Endodermal cell (in vitro differentiated cells): ENCODE measurements at regions not wholly inside any gene's neighbourhood (a gene's known extent, or its start where the extent isn't known, plus 50 kb on each side); places are given as distances from the start of the nearest gene placed in this dataset.

Experiments
- DNase-seq: peaks from one replicate; pipeline ENCODE4 v3.0.0-alpha.2; 2017
- H3K27ac ChIP-seq: 2 replicates; pipeline ENCODE4 v1.5.1; 2013; ENCODE audit warnings: mild to moderate bottlenecking, low read depth, low read length, moderate library complexity
- H3K27me3 ChIP-seq: 2 replicates; pipeline ENCODE4 v1.6.1; 2013; ENCODE audit warnings: mild to moderate bottlenecking, low read length, moderate library complexity; ENCODE audit not compliant: insufficient read depth, control insufficient read depth, poor library complexity, severe bottlenecking
- H3K36me3 ChIP-seq: 2 replicates; pipeline ENCODE4 v1.7.0; 2013; ENCODE audit warnings: mild to moderate bottlenecking, low read length, moderate library complexity; ENCODE audit not compliant: control insufficient read depth, insufficient read depth
- H3K4me1 ChIP-seq: one replicate; pipeline ENCODE4 v1.7.0; 2013; ENCODE audit warnings: low read length; ENCODE audit not compliant: control insufficient read depth, insufficient read depth
- H3K4me3 ChIP-seq: 2 replicates; pipeline ENCODE4 v1.5.1; 2013; ENCODE audit warnings: mild to moderate bottlenecking, low read length, moderate library complexity
- H3K9ac ChIP-seq: 2 replicates; pipeline ENCODE4 v1.6.1; 2013; ENCODE audit warnings: mild to moderate bottlenecking, low read length, moderate library complexity; ENCODE audit not compliant: poor library complexity, severe bottlenecking; ENCODE audit errors: extremely low read depth
- H3K9me3 ChIP-seq: 2 replicates; pipeline ENCODE4 v1.6.1; 2013; ENCODE audit warnings: mild to moderate bottlenecking, low read length, moderate library complexity; ENCODE audit not compliant: control insufficient read depth
- H3K27ac Mint-ChIP-seq: 2 replicates; pipeline ENCODE4 v1.8.0; 2020; ENCODE audit warnings: mixed read lengths
- H3K27me3 Mint-ChIP-seq: 2 replicates; pipeline ENCODE4 v1.8.0; 2021; ENCODE audit warnings: mild to moderate bottlenecking, mixed read lengths; ENCODE audit not compliant: insufficient read depth
- H3K36me3 Mint-ChIP-seq: 2 replicates; pipeline ENCODE4 v1.8.0; 2020; ENCODE audit warnings: low read depth, mixed read lengths
- H3K4me1 Mint-ChIP-seq: 2 replicates; pipeline ENCODE4 v1.8.0; 2020; ENCODE audit warnings: mixed read lengths
- H3K4me3 Mint-ChIP-seq: 2 replicates; pipeline ENCODE4 v1.8.0; 2020; ENCODE audit warnings: mild to moderate bottlenecking, moderate library complexity, mixed read lengths
- H3K9me3 Mint-ChIP-seq: 2 replicates; pipeline ENCODE4 v1.8.0; 2020; ENCODE audit warnings: mild to moderate bottlenecking, mixed read lengths
- WGBS, 2 experiments: methylation state at CpG; one replicate each; pipeline versions ENCODE4 v1.1.5 to v1.1.7; 2013; ENCODE audit warnings: missing lambda C conversion rate in 2 of 2, mixed read lengths in 1 of 2; ENCODE audit not compliant: insufficient coverage in 1 of 2, insufficient read length in 1 of 2; 5-methylcytosine and 5-hydroxymethylcytosine counted together
- TF ChIP-seq, protein P1 (sequence below): fragments of 200-600 bp; sonication (generic); conservative IDR thresholded peaks from 2 replicates; pipeline ENCODE4 v1.5.0; 2021; ENCODE audit warnings: antibody characterized with exemption, mild to moderate bottlenecking

DNA sequence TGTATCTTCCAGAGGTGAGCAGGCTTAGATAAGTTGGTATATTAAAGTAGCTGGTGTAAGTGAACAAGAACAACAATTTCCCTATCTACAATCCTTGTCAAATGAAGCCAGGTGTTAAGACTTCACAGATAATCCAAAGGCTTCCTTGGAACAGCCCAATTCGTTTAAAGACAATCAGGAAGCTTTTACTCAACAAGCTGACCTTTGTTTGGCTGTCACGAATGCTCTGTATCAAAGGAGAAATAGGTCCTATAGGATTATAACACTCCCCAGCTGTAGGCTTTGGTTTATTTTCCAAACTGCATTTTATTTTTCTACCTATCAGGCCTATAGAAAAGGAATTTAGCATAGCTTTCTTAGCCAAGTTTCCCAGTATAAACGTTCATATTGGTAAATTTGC is 766.5 kb upstream of the GOT2 start:
- 42 to 54% methylated on average over 2 to 3 of the region's 3 CpGs for WGBS, 2 experiments
- peaks cover 3% of the 10 kb centered on the region for H3K9me3 Mint-ChIP-seq
- Histone ChIP-seq H3K4me1 (no peaks in the 10 kb centered on the region), H3K9ac (no peak overlapping the region), H3K9me3 (no peaks in the 10 kb centered on the region), H3K27ac (no peak overlapping the region), H3K27me3 (no peaks in the 10 kb centered on the region), H3K4me3 (no peak overlapping the region), H3K36me3 (no peaks in the 10 kb centered on the region)
- peaks cover 20% of the 10 kb centered on the region for H3K4me1 Mint-ChIP-seq
- H3K4me3 Mint-ChIP-seq: no peak overlapping the region
- TF ChIP-seq, protein P1, sequence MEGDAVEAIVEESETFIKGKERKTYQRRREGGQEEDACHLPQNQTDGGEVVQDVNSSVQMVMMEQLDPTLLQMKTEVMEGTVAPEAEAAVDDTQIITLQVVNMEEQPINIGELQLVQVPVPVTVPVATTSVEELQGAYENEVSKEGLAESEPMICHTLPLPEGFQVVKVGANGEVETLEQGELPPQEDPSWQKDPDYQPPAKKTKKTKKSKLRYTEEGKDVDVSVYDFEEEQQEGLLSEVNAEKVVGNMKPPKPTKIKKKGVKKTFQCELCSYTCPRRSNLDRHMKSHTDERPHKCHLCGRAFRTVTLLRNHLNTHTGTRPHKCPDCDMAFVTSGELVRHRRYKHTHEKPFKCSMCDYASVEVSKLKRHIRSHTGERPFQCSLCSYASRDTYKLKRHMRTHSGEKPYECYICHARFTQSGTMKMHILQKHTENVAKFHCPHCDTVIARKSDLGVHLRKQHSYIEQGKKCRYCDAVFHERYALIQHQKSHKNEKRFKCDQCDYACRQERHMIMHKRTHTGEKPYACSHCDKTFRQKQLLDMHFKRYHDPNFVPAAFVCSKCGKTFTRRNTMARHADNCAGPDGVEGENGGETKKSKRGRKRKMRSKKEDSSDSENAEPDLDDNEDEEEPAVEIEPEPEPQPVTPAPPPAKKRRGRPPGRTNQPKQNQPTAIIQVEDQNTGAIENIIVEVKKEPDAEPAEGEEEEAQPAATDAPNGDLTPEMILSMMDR: no peak
- DNase-seq: no peak
- peaks cover 5% of the 10 kb centered on the region for H3K27me3 Mint-ChIP-seq
- no peak overlapping the region for H3K27ac Mint-ChIP-seq
- no peaks in the 10 kb centered on the region for H3K36me3 Mint-ChIP-seq

DNA sequence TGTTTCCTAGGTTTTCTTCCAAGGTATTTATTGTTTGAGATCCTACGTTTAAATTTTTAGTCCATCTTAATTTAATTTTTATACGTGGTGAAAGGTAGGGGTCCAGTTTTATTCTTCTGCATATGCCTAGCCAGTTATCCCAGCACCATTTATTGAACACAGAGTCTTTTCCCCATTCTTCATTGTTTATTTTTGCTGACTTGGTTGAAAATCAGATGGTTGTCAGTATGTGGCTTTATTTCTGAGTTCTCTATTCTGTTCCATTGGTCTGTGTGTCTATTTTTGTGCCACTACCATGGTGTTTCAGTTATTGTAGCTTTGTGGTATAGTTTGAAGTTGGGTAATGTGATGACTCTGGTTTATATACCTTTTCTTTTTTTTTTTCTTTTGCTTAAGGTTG is 753.0 kb upstream of the GOT2 start:
- Histone ChIP-seq H3K27ac (no peak overlapping the region), H3K4me3 (no peak overlapping the region), H3K9me3 (no peaks in the 10 kb centered on the region), H3K36me3 (no peaks in the 10 kb centered on the region), H3K4me1 (no peaks in the 10 kb centered on the region), H3K27me3 (no peaks in the 10 kb centered on the region), H3K9ac (no peak overlapping the region)
- Mint-ChIP-seq H3K27me3 (no peaks in the 10 kb centered on the region), H3K4me1 (peaks cover 8% of the 10 kb centered on the region), H3K27ac (no peak overlapping the region), H3K4me3 (no peak overlapping the region), H3K9me3 (peaks cover 11% of the 10 kb centered on the region), H3K36me3 (no peaks in the 10 kb centered on the region)
- no peak for DNase-seq
- 100% methylated on average over 2 of the region's 2 CpGs; no CpG with 5 or more reads in 1 of the 2 experiments for WGBS, 2 experiments
- TF ChIP-seq, protein P1: no peak

DNA sequence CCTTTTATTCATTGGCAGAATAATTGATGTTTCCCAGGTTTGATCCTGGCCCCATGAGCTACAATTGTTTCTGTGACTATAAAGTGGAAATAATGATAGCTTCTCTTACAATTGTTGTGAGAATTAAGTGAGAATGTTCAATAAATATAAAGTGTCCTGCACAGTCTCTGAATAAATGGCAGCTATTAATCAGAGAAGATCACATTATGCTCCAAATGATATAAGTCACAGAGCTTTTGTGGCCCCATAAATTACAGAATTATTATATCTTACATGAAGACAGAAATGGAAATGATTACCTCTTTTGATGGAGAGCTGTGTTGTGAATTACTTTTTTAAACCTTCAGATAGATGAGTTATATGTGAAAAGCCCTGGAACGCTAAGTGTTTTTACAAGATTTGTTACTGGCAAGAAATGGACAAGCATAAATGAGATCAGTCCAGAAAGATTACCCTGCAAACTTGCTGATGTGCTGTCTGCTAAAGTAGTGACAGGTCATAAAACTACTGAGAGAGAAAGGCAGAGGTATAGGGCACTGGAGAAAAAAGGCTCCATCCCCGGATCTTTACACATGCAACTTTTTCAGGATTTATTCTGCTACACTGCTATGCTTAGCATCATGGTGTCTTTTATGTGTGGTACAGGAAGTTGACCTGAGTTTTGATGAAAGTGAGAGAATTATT is 750.9 kb upstream of the GOT2 start:
- no peak overlapping the region for H3K9ac ChIP-seq
- Mint-ChIP-seq H3K4me1 (peaks cover 2% of the 10 kb centered on the region), H3K27me3 (no peaks in the 10 kb centered on the region), H3K27ac (no peak overlapping the region), H3K4me3 (no peak overlapping the region), H3K36me3 (no peaks in the 10 kb centered on the region), H3K9me3 (peaks cover 11% of the 10 kb centered on the region)
- H3K4me1 ChIP-seq: no peaks in the 10 kb centered on the region
- H3K27ac ChIP-seq: no peak overlapping the region
- DNase-seq: no peak
- H3K9me3 ChIP-seq: no peaks in the 10 kb centered on the region
- TF ChIP-seq, protein P1: no peak
- H3K4me3 ChIP-seq: no peak overlapping the region
- 84 to 92% methylated on average over 2 of the region's 2 CpGs for WGBS, 2 experiments
- no peaks in the 10 kb centered on the region for H3K27me3 ChIP-seq
- no peaks in the 10 kb centered on the region for H3K36me3 ChIP-seq
